ENCODE measurements at regions not wholly inside any gene's neighbourhood (a gene's known extent, or its start where the extent isn't known, plus 50 kb on each side); places are given as distances from the start of the nearest gene placed in this dataset.

GRCh38 chr16:73371584-73372319 lies 323.8 kb upstream of the ZFHX3 start:
- no peak for TF ChIP-seq CTCF (conservative IDR thresholded peaks at IDR 0.05)
- TF ChIP-seq ZFX (IDR thresholded peaks at IDR 0.05): no peak

Measured in C4-2B (cell line).